GM21786 (cell line): ENCODE measurements at regions not wholly inside any gene's neighbourhood (a gene's known extent, or its start where the extent isn't known, plus 50 kb on each side); places are given as distances from the start of the nearest gene placed in this dataset.
"Not testable (repeated sequence)": the region's sequence is repeated elsewhere in the genome, so short reads cannot be mapped to it uniquely, and the experiment has no call there.

Source experiments
- ATAC-seq: cut with Tn5 transposase; IDR thresholded peaks from one replicate; pipeline ENCODE4 v1.9.1; 2021; ENCODE audit not compliant: unreplicated experiment

DNA sequence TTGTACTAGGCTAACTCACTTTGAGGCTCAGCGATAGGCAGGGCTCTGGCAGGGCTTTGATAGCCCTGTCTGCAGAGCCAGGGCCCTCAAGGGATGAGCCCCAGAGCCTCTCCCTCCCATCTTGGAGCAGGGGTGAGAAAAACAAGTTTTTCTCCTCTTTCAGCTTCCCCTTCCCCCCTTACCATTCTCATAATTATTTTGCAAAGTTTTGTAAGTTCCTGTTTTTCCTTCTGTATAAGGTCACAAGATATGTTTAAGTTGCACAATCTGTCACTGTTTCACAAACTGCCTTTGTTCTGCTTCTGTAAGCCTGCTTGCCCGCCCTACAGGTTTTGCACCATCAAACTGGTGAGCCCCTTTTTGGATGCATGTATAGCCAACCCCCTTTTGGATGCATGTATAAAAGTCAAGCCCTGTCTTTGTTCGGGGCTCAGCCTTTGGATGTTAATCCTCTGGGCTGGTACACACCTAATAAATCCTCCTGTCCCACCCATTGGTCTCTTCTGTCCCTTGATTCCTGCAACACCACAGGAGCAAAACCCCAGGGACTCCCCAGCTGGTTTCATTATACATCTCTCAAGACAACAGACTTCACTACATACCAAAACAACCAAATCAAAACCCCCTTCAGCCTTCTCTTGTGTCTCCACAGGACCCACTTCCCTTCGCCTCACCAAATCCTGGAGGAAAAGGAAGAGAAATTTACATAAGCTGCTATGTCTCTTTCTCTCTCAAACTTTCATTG is 52.5 kb upstream of the RESF1 start:
- no peak for ATAC-seq

DNA sequence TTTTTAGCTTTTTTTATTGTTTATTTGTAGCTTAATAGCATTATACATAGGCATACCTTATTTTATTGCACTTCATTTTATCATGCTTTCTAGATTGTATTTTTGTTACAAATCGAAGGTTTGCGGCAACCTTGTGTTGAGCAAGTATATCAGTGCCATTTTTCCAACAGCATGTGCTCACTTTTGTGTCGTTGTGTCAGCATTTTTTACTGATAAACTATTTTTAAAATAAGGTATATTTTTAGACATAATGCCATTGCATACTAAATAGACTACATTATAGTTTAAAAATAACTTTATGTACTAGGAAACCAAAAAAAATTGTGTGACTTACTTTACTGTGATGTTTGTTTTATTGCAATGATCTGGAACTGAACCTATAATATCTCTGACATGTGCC is 56.2 kb upstream of the RESF1 start:
- ATAC-seq: no peak

GRCh38 chr12:31900271-31900670 is 58.9 kb upstream of the RESF1 start:
- no peak for ATAC-seq

DNA sequence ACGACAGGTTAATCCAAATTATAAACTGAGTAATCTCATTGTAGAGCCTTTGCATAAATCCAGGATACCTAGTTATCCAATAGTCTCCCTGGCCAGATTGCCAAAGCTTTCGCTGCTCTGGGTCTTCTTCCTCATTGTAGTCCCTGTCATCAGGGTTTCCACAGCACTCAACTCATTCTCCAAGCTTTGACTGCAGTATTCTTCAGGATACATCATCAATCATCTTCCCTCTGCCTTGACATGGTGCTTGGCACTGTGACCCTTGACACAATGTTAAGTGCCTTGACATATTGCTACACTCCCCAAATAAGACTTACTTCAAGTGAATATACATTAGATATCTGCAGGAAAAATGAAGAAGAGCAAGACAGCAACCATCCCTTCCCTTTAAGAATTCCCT is 60.1 kb upstream of the RESF1 start:
- no peak for ATAC-seq

GRCh38 chr12:31897781-31898503 is 61.3 kb upstream of the RESF1 start:
- ATAC-seq: no peak

DNA sequence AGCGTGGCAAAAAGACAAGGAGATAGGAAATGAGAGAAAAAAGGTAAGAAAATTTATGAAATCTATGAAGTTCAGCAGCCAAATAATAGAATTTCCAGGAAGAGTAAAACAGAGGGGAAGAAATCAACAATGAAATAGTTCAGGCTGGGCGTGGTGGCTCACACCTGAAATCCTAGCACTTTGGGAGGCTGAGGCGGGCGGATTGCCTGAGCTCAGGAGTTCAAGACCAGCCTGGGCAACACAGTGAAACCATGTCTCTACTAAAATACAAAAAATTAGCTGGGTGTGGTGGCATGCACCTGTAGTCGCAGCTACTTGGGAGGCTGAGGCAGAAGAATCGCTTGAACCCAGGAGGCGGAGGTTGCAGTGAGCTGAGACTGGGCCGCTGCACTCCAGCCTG is 62.1 kb upstream of the RESF1 start:
- not testable (repeated sequence) for ATAC-seq

DNA sequence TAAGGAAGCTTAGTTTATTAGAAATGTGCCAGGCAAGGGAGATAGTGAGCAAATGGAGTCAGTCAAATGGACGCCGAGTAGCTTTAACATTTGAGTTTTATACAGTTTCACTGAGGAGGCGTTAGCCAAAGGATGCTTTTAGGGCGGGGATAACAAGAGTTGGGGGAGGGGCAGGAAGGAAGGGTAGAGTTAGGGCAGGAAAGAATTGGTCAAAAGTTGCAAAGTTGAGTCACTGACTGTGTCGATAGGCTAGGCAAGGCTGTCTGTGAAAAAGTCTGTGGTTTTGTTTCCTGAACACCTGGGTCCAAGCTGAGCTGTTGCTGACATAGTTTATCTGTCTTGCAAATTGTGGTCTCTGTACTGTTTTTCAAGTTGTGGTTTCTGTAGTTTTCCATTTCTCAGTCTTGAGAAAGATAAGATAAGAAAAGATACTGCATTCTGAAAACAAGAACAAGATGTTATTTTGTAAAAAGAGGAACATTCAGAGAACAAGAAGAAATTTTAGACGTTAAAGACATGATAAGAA is 62.6 kb upstream of the RESF1 start:
- peak; percentile 98 for ATAC-seq

GRCh38 chr12:31895449-31896150 is 63.6 kb upstream of the RESF1 start:
- ATAC-seq: no peak

DNA sequence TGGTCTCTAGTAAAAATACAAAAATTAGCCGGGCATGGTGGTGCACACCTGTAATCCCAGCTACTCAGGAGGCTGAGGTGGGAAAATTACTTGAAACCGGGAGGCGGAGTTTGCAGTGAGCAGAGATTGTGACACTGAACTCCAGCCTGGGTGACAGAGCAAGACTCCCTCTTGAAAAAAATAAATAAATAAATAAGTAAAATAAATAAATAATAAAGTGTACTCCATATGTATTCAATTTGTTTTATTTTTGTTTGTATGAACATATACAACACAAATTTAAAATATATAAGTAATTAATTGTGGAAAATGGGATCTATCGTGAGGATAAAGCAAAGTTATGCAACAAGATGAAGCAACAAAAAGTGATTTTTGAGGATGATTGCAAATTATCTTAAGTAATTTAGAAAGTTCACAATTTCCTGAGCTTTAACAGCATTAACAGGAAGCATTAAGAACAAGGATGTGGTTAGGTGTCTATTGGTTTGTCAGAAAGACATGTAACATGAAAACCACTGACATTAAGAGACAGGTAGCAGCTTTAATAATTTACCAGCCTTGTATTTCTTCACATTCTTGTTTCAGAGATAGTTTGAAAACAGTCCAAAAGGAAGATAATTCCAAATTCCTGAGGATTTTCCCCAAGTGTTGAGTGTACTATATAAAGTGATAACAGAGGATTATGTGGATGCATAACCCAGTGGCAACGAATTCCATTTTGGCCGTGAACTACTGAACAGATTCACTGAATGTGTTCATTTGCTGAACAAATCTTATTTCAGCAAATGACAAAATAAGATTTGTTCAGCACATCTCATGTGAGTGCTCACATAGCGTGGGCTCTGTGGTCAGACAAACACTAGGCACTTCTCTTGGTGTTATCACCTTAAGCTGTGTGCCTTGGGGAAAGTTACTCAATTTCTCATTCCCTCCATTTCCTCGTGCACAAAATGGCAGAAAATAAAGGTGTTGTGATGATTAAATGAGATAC is 68.6 kb upstream of the RESF1 start:
- ATAC-seq: peak; percentile 64

DNA sequence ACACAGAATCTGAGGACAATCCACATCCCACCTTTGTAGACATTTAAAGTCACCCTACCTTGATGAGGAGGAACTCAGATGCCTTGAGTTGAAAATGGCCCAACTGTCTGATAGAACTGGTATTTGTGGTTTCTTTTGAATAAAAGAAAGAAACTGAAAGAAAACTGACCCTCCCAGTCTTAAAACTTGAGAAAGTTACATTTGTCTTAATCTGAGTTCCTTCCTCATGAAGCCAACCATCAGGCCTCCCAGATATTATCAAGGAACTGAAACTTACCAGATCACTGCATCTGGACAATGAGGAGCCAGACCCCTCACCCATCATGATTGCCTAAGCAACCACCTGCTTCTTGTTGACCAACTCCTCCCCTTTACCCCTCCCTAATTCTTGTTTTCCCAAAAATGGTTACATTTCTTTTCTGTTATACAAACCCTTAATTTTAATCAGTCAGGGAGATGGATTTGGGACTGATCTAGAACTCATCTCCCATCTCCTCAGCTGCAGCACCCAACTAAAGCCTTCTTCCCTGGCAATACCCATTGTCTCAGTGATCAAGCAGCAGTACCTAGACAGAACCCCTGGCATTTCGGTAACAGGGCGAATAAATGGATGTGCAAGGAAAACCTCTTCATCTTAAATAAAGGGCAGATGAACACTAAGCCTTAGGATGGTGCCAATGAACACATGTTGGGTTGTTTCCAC is 72.0 kb upstream of the RESF1 start:
- peak; percentile 51 for ATAC-seq

- ATAC-seq: not testable (repeated sequence)
Observed at GRCh38 chr12:31882682-31883081, 76.5 kb upstream of the RESF1 start.

- no peak for ATAC-seq
Observed at GRCh38 chr12:31880340-31880739, 78.9 kb upstream of the RESF1 start.

DNA sequence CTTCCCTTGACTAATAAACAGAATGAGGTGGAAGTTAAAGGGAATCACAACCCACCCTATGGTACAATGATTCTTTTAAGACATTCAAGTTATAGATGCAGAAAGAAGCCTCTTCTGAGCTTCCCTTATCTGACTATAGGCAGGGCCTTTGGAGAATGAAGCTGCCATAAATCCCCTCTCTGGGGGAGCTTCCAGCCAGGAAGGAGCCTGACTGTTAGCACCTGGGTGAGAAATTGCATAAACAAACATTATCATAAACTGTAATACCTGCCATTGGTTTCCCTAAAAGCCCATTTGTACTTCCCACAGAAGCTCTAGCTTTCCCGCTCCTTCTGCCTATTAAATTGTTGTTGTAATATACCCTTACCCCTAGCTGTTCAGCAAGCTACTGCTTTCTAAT is 81.3 kb upstream of the RESF1 start:
- no peak for ATAC-seq

GRCh38 chr12:31876568-31877424 is 82.4 kb upstream of the RESF1 start:
- ATAC-seq: no peak

DNA sequence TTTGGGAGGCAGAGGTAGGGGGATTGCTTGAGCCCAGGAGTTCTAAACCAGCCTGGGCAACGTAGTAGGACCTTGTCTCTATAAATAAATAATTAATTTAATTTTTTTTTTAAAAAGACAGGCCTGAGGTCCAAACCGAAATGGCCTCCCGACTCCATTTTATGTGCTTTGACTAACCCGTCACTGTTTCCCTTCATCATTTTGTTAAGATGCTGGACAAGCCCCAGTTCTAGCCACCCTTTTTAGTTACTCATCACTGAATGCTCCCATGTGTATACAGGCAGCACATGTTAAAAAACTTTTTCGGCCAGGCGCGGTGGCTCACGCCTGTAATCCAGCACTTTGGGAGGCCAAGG is 83.6 kb upstream of the RESF1 start:
- no peak for ATAC-seq

GRCh38 chr12:31874961-31875608 is 84.1 kb upstream of the RESF1 start:
- ATAC-seq: peak; percentile 91

- ATAC-seq: no peak
Observed at GRCh38 chr12:31872831-31873604, 86.2 kb upstream of the RESF1 start.

DNA sequence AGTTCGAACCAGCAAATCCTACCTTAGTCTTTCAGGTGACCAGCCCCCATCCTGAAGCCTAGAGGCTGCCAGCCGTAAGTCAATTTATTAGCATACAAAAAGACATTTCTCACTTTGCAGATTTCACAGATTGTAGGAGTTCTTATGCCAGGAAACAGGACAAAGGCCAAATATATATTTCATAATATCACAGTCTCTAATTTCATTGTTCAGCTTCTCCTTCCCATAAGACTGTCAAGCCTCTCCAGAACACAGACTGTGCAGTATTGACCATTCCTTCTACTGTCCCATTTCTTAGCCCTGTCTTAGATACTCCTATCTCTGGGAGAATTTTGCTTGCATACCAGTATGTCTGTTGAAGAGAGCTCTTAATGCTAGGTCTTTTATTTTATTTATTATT is 89.2 kb upstream of the RESF1 start:
- no peak for ATAC-seq
